Mesothelial cell of epicardium (in vitro differentiated cells): ENCODE measurements at regions not wholly inside any gene's neighbourhood (a gene's known extent, or its start where the extent isn't known, plus 50 kb on each side); places are given as distances from the start of the nearest gene placed in this dataset.

ENCODE experiments used
- DNase-seq, 2 experiments: peaks; one replicate each; pipeline ENCODE4 v3.0.0; 2021; ENCODE audit warnings: low spot score in 2 of 2; ENCODE audit not compliant: unreplicated experiment in 2 of 2
- H3K27ac Mint-ChIP-seq: 2 replicates; pipeline ENCODE4 v1.8.0; 2021; ENCODE audit warnings: mixed read lengths
- H3K27me3 Mint-ChIP-seq: 2 replicates; pipeline ENCODE4 v1.8.0; 2021; ENCODE audit warnings: low read depth, mixed read lengths
- H3K36me3 Mint-ChIP-seq: 2 replicates; pipeline ENCODE4 v1.8.0; 2021; ENCODE audit warnings: mixed read lengths
- H3K4me1 Mint-ChIP-seq: 2 replicates; pipeline ENCODE4 v1.8.0; 2021; ENCODE audit warnings: mixed read lengths
- H3K4me3 Mint-ChIP-seq: 2 replicates; pipeline ENCODE4 v1.8.0; 2021; ENCODE audit warnings: mild to moderate bottlenecking, moderate library complexity, mixed read lengths
- H3K9me3 Mint-ChIP-seq: 2 replicates; pipeline ENCODE4 v1.8.0; 2021; ENCODE audit warnings: mixed read lengths
- TF ChIP-seq, protein P1 (sequence below): fragments of 200-600 bp; sonication (generic); IDR thresholded peaks from one replicate; pipeline ENCODE4 v1.5.0; 2021; ENCODE audit warnings: antibody characterized with exemption; ENCODE audit not compliant: unreplicated experiment

DNA sequence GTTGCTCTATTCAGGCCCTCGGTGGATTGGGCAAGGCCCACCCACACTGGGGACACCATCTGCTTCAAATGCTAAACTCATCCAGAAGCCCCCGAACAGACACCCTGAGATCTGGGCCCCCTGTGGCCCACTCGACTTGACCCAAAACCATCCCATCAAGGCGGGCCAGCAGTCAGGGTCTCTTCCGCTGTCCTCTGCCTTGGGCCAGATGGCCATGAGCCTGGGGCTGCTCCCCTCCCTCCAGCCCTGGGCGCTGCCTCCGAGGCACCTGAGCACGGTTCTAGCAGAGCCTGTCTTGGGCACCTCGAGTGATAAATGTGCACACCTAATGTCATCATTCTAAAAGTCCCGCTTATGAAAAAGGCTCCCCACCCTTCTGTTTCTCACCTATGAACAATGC is 449.4 kb downstream of the TCERG1L start:
- H3K27ac Mint-ChIP-seq, result no peak overlapping the region
- no peak for DNase-seq
- TF ChIP-seq, protein P1, sequence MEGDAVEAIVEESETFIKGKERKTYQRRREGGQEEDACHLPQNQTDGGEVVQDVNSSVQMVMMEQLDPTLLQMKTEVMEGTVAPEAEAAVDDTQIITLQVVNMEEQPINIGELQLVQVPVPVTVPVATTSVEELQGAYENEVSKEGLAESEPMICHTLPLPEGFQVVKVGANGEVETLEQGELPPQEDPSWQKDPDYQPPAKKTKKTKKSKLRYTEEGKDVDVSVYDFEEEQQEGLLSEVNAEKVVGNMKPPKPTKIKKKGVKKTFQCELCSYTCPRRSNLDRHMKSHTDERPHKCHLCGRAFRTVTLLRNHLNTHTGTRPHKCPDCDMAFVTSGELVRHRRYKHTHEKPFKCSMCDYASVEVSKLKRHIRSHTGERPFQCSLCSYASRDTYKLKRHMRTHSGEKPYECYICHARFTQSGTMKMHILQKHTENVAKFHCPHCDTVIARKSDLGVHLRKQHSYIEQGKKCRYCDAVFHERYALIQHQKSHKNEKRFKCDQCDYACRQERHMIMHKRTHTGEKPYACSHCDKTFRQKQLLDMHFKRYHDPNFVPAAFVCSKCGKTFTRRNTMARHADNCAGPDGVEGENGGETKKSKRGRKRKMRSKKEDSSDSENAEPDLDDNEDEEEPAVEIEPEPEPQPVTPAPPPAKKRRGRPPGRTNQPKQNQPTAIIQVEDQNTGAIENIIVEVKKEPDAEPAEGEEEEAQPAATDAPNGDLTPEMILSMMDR, result no peak
- H3K4me3 Mint-ChIP-seq, result no peak overlapping the region
- peaks cover 10% of the 10 kb centered on the region for H3K4me1 Mint-ChIP-seq
- no peaks in the 10 kb centered on the region for H3K9me3 Mint-ChIP-seq
- no peaks in the 10 kb centered on the region for H3K36me3 Mint-ChIP-seq
- H3K27me3 Mint-ChIP-seq, result peaks cover 21% of the 10 kb centered on the region

DNA sequence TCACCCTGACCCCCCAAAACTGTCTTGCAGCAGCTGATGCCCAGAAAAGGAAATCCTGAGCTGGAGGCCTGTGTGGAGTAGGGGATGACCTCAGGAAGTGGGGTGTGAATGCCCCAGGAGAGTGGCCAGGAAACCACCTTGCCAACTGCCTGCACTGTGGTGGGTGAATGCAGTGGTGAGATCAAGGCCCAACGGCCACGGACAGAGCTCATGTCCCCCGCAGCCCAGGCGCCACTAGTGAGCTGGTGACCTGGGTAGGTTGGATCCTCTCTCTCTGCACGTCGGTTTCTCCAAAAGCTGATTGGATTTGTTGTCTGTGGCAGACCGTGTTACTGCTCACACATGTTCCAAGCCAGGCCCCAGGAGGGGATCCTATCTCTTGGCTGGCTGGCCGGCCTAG is 448.9 kb downstream of the TCERG1L start:
- H3K27me3 Mint-ChIP-seq, result peaks cover 21% of the 10 kb centered on the region
- H3K36me3 Mint-ChIP-seq, result no peaks in the 10 kb centered on the region
- TF ChIP-seq, protein P1, result no peak
- no peak overlapping the region for H3K27ac Mint-ChIP-seq
- peaks cover 10% of the 10 kb centered on the region for H3K4me1 Mint-ChIP-seq
- no peak for DNase-seq
- no peaks in the 10 kb centered on the region for H3K9me3 Mint-ChIP-seq
- no peak overlapping the region for H3K4me3 Mint-ChIP-seq

DNA sequence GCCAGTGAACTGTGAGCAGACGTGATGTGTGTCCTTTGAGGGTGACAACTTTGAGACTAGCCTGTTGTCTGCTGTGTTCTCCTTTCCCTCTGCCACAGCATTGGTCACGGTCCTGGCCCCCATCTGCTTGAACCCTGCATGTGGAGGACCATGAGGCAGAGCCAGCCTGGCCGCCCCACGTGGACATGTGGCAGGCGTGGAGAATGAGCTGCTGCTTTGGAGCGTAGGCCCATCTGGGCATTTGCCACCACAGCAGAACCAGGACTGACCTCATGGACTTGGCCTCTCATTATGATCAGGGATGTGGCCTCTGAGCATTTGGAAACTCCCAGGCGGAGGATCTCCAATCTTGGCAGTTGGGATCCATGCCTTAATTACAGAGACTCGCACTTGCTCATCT is 448.5 kb downstream of the TCERG1L start:
- H3K27me3 Mint-ChIP-seq, result peaks cover 21% of the 10 kb centered on the region
- H3K4me1 Mint-ChIP-seq, result peaks cover 10% of the 10 kb centered on the region
- no peak for DNase-seq
- H3K27ac Mint-ChIP-seq, result no peak overlapping the region
- no peaks in the 10 kb centered on the region for H3K9me3 Mint-ChIP-seq
- H3K4me3 Mint-ChIP-seq, result no peak overlapping the region
- H3K36me3 Mint-ChIP-seq, result no peaks in the 10 kb centered on the region
- TF ChIP-seq, protein P1, result no peak

DNA sequence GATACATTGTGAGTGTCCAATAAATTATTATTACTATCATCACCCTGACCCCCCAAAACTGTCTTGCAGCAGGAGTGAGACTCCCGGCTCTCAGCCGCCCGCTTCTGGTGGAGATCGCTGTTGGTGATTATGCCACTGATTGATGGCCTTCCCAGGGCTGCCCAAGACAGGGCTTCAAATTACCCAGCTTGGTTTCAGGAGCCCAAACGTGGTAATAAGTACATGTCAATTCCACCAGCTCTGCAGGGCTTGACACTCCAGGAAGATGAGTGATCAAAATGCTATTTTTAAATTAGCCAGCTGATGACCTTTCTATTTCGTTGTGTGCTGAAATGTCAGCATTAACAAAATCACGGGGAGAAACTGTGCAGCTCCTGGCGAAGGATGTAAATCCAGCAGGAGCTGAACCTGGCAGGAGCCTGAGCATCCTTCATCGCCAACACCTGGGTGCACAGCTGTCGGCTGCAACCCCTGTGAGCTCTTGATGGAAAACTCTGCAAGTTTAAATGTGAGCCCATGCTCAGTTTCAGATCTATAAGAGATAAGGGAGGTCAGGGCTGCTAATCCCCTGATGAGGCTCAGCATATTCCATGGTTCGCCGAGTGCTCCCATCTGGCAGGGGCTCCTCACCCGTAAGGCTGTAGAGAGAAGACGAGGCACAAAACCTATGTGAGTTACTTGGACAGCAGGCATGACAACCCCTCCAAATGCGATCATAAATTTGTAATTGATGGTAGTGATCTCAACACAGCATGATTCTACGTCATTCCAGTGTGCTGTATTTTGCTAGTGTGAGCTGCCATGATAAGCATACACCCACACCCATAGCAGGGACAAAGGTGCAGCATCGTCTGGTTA is 446.3 kb downstream of the TCERG1L start:
- no peak overlapping the region for H3K4me3 Mint-ChIP-seq
- H3K9me3 Mint-ChIP-seq, result no peaks in the 10 kb centered on the region
- H3K4me1 Mint-ChIP-seq, result peaks cover 19% of the 10 kb centered on the region
- no peaks in the 10 kb centered on the region for H3K36me3 Mint-ChIP-seq
- DNase-seq, result no peak
- TF ChIP-seq, protein P1, result no peak
- H3K27me3 Mint-ChIP-seq, result peaks cover 12% of the 10 kb centered on the region
- H3K27ac Mint-ChIP-seq, result no peak overlapping the region

DNA sequence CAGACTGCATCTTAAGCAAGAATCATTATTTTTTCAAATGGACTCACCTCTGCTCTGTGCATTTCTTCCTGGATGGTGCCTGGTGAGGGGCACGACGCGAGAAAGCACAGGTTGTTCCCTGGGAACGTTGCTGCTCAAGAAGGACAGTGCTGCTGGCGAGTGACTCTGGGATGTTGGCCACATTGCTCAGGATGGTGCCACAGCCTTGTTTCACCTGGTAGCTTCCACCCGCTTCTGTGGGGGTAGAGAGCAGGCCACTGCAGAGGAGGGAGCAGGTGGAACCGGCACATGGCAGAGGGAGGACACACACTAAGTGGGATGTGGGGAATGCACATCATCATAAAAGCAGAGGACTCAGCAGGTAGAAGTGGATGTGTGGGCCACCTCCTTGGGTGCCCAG is 444.7 kb downstream of the TCERG1L start:
- Mint-ChIP-seq H3K36me3 (no peaks in the 10 kb centered on the region), H3K4me1 (peaks cover 19% of the 10 kb centered on the region), H3K4me3 (no peak overlapping the region), H3K9me3 (no peaks in the 10 kb centered on the region), H3K27me3 (peaks cover 15% of the 10 kb centered on the region), H3K27ac (no peak overlapping the region)
- TF ChIP-seq, protein P1, result no peak
- no peak for DNase-seq
